ENCODE measurements at regions not wholly inside any gene's neighbourhood (a gene's known extent, or its start where the extent isn't known, plus 50 kb on each side); places are given as distances from the start of the nearest gene placed in this dataset.
"Not testable (repeated sequence)": the region's sequence is repeated elsewhere in the genome, so short reads cannot be mapped to it uniquely, and the experiment has no call there.

- Histone ChIP-seq H3K27ac (no peak overlapping the region), H3K36me3 (no peaks in the 10 kb centered on the region), H3K4me3 (no peak overlapping the region), H3K9me3 (no peaks in the 10 kb centered on the region), H3K4me1 (no peaks in the 10 kb centered on the region), H3K27me3 (no peaks in the 10 kb centered on the region)
- intact Hi-C loops (cut with DNase I; ENCODE audit: low total_unique reads), result no loop called here
- TF ChIP-seq CTCF (IDR thresholded peaks at IDR 0.05), result no peak
- TF ChIP-seq POLR2AphosphoS5 (IDR thresholded peaks at IDR 0.05), result no peak
- TF ChIP-seq POLR2A (IDR thresholded peaks at IDR 0.05), result no peak
- no peak for DNase-seq (ENCODE audit: low spot score in 2 of 2)
Measured at GRCh38 chr1:60510162-60510561, 436.6 kb upstream of the C1orf87 start.

GRCh38 chr1:60504206-60504840, 430.8 kb upstream of the C1orf87 start:
- DNase-seq (ENCODE audit: low spot score in 2 of 2), result no peak
- Histone ChIP-seq H3K4me1 (no peaks in the 10 kb centered on the region), H3K36me3 (no peaks in the 10 kb centered on the region), H3K4me3 (no peak overlapping the region), H3K9me3 (no peaks in the 10 kb centered on the region), H3K27ac (no peak overlapping the region), H3K27me3 (no peaks in the 10 kb centered on the region)
- TF ChIP-seq POLR2AphosphoS5 (IDR thresholded peaks at IDR 0.05) (no peak), CTCF (IDR thresholded peaks at IDR 0.05) (no peak), POLR2A (IDR thresholded peaks at IDR 0.05) (no peak)
- intact Hi-C loops (cut with DNase I; ENCODE audit: low total_unique reads), result no loop called here

- intact Hi-C loops (cut with DNase I; ENCODE audit: low total_unique reads), result no loop called here
- Histone ChIP-seq H3K36me3 (no peaks in the 10 kb centered on the region), H3K27me3 (no peaks in the 10 kb centered on the region), H3K4me1 (no peaks in the 10 kb centered on the region), H3K4me3 (no peak overlapping the region), H3K27ac (no peak overlapping the region), H3K9me3 (peaks cover 0 to 5% of the 10 kb centered on the region in 2 donors)
- TF ChIP-seq POLR2A (IDR thresholded peaks at IDR 0.05) (no peak), POLR2AphosphoS5 (IDR thresholded peaks at IDR 0.05) (no peak), CTCF (IDR thresholded peaks at IDR 0.05) (no peak)
- no peak for DNase-seq (ENCODE audit: low spot score in 2 of 2)
Measured at GRCh38 chr1:60503266-60503925, 429.8 kb upstream of the C1orf87 start.

GRCh38 chr1:60502506-60502905, 428.9 kb upstream of the C1orf87 start:
- no peaks in the 10 kb centered on the region for H3K36me3 ChIP-seq
- TF ChIP-seq POLR2AphosphoS5 (IDR thresholded peaks at IDR 0.05), result no peak
- no peak for TF ChIP-seq POLR2A (IDR thresholded peaks at IDR 0.05)
- no peak for TF ChIP-seq CTCF (IDR thresholded peaks at IDR 0.05)
- intact Hi-C loops (cut with DNase I; ENCODE audit: low total_unique reads), result no loop called here
- no peaks in the 10 kb centered on the region for H3K27me3 ChIP-seq
- no peak overlapping the region for H3K4me3 ChIP-seq
- DNase-seq (ENCODE audit: low spot score in 2 of 2), result no peak
- H3K27ac ChIP-seq, result no peak overlapping the region
- no peaks in the 10 kb centered on the region for H3K4me1 ChIP-seq
- H3K9me3 ChIP-seq, result peaks cover under 1 to 14% of the 10 kb centered on the region in 2 donors

- intact Hi-C loops (cut with DNase I; ENCODE audit: low total_unique reads); H3K4me3 ChIP-seq; H3K27ac ChIP-seq; H3K4me1 ChIP-seq; DNase-seq (ENCODE audit: low spot score in 2 of 2); H3K36me3 ChIP-seq; H3K9me3 ChIP-seq; H3K27me3 ChIP-seq: not testable (repeated sequence)
Measured at GRCh38 chr1:60489916-60490480, 416.4 kb upstream of the C1orf87 start.

Data from breast epithelium (tissue), 4 donors.